Gastroesophageal sphincter (tissue), 3 donors: ENCODE measurements at regions not wholly inside any gene's neighbourhood (a gene's known extent, or its start where the extent isn't known, plus 50 kb on each side); places are given as distances from the start of the nearest gene placed in this dataset.

Experiments used
- EP300 ChIP-seq: sonication (generic); formaldehyde crosslinking; IDR thresholded peaks from one replicate; pipeline ENCODE4 v1.6.1; 2017; ENCODE audit warnings: antibody characterized with exemption, mild to moderate bottlenecking
- POLR2A ChIP-seq, 2 donors: fragments of 450-650 bp; IDR thresholded peaks; one replicate each; pipeline ENCODE4 v1.6.1; 2017; ENCODE audit warnings: antibody characterized with exemption in 2 of 2, mild to moderate bottlenecking in 2 of 2, moderate library complexity in 1 of 2
- POLR2AphosphoS5 ChIP-seq: sonication (generic); formaldehyde crosslinking; IDR thresholded peaks from one replicate; pipeline ENCODE4 v1.6.1; 2017; ENCODE audit warnings: antibody characterized with exemption
- TF ChIP-seq, protein P1 (sequence below), 4 experiments: fragments of 200-600 bp in 2 of 4; fragments of 450-650 bp in 2 of 4; sonication (generic) in 1 of 4; IDR thresholded peaks; one replicate each; pipeline ENCODE4 v1.5.1; 2017 to 2019; ENCODE audit warnings: antibody characterized with exemption in 4 of 4, mild to moderate bottlenecking in 2 of 4, moderate library complexity in 2 of 4

- TF ChIP-seq POLR2A (IDR thresholded peaks at IDR 0.05) = no peak
- TF ChIP-seq POLR2AphosphoS5 = no peak
- TF ChIP-seq, protein P1, sequence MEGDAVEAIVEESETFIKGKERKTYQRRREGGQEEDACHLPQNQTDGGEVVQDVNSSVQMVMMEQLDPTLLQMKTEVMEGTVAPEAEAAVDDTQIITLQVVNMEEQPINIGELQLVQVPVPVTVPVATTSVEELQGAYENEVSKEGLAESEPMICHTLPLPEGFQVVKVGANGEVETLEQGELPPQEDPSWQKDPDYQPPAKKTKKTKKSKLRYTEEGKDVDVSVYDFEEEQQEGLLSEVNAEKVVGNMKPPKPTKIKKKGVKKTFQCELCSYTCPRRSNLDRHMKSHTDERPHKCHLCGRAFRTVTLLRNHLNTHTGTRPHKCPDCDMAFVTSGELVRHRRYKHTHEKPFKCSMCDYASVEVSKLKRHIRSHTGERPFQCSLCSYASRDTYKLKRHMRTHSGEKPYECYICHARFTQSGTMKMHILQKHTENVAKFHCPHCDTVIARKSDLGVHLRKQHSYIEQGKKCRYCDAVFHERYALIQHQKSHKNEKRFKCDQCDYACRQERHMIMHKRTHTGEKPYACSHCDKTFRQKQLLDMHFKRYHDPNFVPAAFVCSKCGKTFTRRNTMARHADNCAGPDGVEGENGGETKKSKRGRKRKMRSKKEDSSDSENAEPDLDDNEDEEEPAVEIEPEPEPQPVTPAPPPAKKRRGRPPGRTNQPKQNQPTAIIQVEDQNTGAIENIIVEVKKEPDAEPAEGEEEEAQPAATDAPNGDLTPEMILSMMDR (IDR thresholded peaks at IDR 0.05) = no peak
- TF ChIP-seq EP300 = no peak
These were observed 303.8 kb upstream of the SPAG17 start for GRCh38 chr1:118488787-118489186.
